T-helper 2 cell treated with Interferon-gamma antibody and Interleukin-4, amounts not matched to agents 5 μg/mL and 100 μg/mL, for 36 hours (primary cell): ENCODE measurements at regions not wholly inside any gene's neighbourhood (a gene's known extent, or its start where the extent isn't known, plus 50 kb on each side); places are given as distances from the start of the nearest gene placed in this dataset.

Experiments used
- DNase-seq: peaks from one replicate; pipeline ENCODE4 v3.0.0; 2021; ENCODE audit warnings: low spot score
- H3K27ac Mint-ChIP-seq: one replicate; pipeline ENCODE4 v1.8.0; 2021; ENCODE audit warnings: mild to moderate bottlenecking, mixed read lengths
- H3K27me3 Mint-ChIP-seq: one replicate; pipeline ENCODE4 v1.8.0; 2021; ENCODE audit warnings: low read depth, mixed read lengths
- H3K36me3 Mint-ChIP-seq: one replicate; pipeline ENCODE4 v1.8.0; 2021; ENCODE audit warnings: low read depth, mixed read lengths
- H3K4me1 Mint-ChIP-seq: one replicate; pipeline ENCODE4 v1.8.0; 2021; ENCODE audit warnings: low read depth, mixed read lengths
- H3K4me3 Mint-ChIP-seq: one replicate; pipeline ENCODE4 v1.8.0; 2022; ENCODE audit warnings: mild to moderate bottlenecking, moderate library complexity, mixed read lengths
- H3K9me3 Mint-ChIP-seq: one replicate; pipeline ENCODE4 v1.8.0; 2021; ENCODE audit warnings: mixed read lengths

DNA sequence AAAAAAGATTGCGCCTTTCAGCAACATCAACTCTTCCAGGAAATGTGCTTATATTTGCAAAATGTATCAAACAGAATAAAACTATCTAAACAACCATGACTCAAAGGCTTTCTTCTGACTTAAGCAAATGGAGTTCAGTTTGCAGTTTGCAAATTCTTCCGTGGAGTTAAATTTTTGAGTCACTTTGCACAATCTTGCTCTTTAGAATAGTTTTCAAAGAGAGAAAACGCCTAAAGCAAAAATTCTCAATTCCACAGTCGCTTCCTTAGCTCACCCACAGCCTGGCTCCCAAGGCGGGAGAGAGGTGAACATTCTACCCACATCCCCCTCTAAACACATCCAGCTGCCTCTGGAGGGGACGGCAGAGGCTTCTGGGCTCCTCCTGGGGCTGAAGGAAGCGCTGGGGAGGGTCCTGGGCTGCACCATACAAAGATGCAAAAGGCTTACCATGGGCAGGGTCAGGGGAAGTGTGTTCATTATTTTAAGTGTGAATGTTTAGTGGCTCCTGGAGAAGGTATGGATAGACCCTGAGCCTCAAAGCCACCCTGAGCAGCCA, 1487.3 kb downstream of the TBC1D22A start:
- Mint-ChIP-seq H3K27ac (no peak overlapping the region), H3K9me3 (no peaks in the 10 kb centered on the region), H3K36me3 (no peaks in the 10 kb centered on the region), H3K4me1 (peaks cover 2% of the 10 kb centered on the region), H3K4me3 (no peak overlapping the region), H3K27me3 (no peaks in the 10 kb centered on the region)
- DNase-seq = no peak

DNA sequence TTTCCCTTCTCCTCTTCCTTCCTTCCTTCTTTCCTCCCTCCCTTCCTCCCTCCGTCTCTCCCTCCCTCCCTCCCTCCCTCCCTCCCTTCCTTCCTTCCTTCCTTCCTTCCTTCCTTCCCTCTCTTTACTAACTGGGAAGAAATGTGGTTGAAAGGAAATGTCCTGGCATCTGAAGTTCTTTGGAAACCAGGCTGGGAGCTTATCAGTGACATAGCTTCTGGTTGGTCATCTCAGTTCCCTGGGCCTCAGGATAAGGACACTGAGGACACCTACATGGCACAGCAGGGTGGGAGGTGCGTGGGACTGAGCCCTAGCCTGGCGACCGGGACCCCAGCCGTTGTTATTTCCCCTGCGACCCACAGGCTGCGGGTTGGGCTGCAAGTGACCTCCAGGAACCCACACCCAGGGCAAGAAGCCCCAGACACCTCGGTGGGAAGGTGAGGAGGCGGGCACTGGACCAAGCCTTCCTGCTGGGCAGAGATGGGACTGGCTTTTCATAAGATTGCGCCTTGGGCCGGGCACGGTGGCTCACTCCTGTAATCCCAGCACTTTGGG, 1486.5 kb downstream of the TBC1D22A start:
- Mint-ChIP-seq H3K27ac (no peak overlapping the region), H3K4me1 (peaks cover 2% of the 10 kb centered on the region), H3K36me3 (no peaks in the 10 kb centered on the region), H3K4me3 (no peak overlapping the region), H3K9me3 (no peaks in the 10 kb centered on the region), H3K27me3 (no peaks in the 10 kb centered on the region)
- DNase-seq = no peak

DNA sequence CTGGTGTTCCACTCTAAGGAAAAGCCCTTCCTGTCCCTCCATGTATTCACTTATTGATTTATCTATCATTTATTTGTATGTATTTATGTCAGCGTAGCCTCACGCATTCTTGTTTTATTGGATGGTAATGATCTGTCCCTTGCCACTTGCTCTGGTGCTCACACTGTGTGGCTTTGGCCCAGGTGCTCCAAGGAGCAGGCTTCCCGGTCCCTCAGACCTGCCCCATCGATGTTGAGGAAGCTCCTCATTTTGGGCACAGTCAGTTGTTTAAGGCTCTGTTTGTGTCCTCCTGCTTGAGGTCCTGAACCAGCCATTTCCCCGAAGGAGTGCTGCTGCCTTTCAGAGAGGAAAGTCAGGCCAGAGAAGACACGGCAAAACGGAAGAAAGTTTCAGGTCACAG, 1485.4 kb downstream of the TBC1D22A start:
- DNase-seq = no peak
- no peak overlapping the region for H3K4me3 Mint-ChIP-seq
- no peaks in the 10 kb centered on the region for H3K27me3 Mint-ChIP-seq
- H3K36me3 Mint-ChIP-seq = no peaks in the 10 kb centered on the region
- no peak overlapping the region for H3K27ac Mint-ChIP-seq
- H3K9me3 Mint-ChIP-seq = no peaks in the 10 kb centered on the region
- peaks cover 2% of the 10 kb centered on the region for H3K4me1 Mint-ChIP-seq

DNA sequence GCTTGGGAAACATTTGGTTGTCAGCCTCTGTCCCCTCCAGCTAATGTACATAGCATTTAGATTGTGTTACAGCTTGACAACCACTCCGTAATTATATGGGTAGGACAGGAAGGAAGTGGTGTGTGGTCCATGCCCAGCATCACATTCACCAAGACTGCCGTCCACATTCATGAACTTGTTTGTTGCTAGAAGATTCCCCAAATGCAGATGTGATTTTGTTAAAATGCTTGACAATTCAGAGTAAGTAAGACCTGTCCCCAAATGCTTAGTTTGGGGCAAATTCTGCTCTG, 1482.7 kb downstream of the TBC1D22A start:
- Mint-ChIP-seq H3K27me3 (no peaks in the 10 kb centered on the region), H3K4me3 (no peak overlapping the region), H3K36me3 (no peaks in the 10 kb centered on the region), H3K27ac (no peak overlapping the region), H3K9me3 (no peaks in the 10 kb centered on the region), H3K4me1 (peaks cover 2% of the 10 kb centered on the region)
- DNase-seq = no peak

DNA sequence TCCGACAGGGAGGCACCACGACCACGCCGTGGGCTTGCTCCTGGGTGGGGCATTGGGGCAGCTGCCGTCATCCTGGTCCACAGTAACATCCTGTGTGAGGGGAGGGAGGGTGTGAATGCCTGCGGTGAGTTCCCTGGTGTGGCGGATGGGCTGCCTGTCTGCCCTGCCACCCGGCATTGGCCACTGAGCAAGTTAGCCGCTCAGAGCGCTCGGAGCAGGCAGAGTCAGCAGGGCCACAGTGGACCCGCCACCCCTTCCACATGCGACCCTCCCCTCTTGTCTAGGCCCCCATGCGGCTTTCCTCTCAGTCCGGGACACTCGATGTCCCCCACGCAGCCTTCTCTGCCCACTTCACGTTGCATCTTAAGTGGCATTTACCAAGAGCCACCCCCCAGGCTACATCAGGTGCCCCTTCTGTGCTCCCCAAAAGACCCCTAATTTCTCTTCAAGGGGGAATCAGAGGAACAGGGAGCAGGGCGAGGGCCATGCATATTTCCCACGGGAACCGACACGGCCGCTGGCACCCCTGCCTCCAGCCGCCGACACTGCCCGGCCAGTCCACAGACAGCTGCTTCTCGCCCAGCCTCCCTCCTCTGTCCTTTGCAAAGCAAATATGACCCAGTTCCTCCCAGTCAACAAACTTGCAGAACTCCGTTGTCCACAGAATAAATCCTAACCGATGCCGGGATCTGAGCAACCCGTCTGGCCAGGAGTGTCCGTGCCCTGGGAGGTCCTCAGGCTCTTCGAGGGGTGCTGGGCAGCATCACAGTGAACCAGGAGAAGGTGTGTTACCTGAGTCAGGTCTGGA, 1482.1 kb downstream of the TBC1D22A start:
- Mint-ChIP-seq H3K9me3 (no peaks in the 10 kb centered on the region), H3K4me3 (no peak overlapping the region), H3K36me3 (no peaks in the 10 kb centered on the region), H3K27ac (no peak overlapping the region), H3K27me3 (no peaks in the 10 kb centered on the region), H3K4me1 (peaks cover 2% of the 10 kb centered on the region)
- DNase-seq = no peak

DNA sequence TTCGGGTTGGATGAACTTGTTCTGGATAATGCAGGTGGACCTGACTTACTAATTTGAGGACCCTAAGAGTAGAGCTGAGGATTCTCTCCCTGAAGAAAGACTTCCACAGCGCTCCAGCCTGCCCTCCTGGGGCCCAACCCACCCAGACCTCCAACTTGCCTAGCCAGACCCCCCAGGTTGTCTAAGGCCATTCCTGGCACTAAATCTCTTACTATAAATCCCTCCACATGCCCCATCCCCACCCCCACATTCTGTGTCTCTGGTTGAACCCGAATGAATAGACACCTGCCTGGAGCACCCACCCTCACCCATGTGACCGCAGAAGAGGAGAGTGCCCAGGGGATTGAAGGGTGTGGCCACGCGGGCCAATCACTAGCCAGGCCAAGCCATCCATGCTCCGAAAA, 1480.0 kb downstream of the TBC1D22A start:
- DNase-seq = no peak
- Mint-ChIP-seq H3K27me3 (no peaks in the 10 kb centered on the region), H3K36me3 (no peaks in the 10 kb centered on the region), H3K27ac (no peak overlapping the region), H3K9me3 (no peaks in the 10 kb centered on the region), H3K4me3 (no peak overlapping the region), H3K4me1 (peaks cover 2% of the 10 kb centered on the region)

DNA sequence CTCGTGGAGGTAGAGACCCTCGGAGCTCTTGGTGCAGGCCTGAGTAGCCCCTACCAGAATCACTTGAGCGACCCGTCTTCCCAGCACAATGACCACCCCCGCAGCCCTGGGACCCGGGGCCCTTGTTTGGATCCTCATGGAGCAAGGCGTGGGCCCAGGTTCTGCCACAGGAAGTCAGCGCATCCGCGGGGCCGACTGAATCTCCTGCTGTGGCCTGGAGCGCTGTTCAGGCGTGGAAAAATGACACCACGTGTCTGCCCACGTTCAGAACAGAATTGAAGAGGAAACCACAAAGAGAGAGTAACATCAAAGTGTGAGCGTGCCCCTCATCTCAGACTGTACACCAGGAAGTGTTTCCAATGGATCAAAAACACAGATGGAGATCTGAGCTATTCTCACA, 1479.2 kb downstream of the TBC1D22A start:
- H3K4me1 Mint-ChIP-seq = peaks cover 2% of the 10 kb centered on the region
- no peak for DNase-seq
- no peak overlapping the region for H3K4me3 Mint-ChIP-seq
- H3K9me3 Mint-ChIP-seq = no peaks in the 10 kb centered on the region
- H3K36me3 Mint-ChIP-seq = no peaks in the 10 kb centered on the region
- H3K27me3 Mint-ChIP-seq = no peaks in the 10 kb centered on the region
- no peak overlapping the region for H3K27ac Mint-ChIP-seq

DNA sequence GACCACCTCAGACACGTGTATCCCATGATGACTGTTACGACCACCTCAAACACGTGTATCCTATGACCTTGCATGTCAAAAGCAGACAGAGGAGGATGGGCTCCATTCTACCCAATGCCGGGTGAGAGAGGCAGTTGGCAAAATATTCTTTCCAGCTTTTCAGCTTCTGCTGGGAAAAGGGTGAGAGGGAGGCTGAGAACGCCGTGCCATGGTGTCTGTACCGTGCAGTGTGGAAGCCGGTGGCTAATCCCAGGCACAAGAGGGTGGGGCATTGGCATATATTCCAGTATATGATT, 1478.4 kb downstream of the TBC1D22A start:
- Mint-ChIP-seq H3K4me1 (peaks cover 2% of the 10 kb centered on the region), H3K9me3 (no peaks in the 10 kb centered on the region), H3K27ac (no peak overlapping the region), H3K4me3 (no peak overlapping the region), H3K27me3 (no peaks in the 10 kb centered on the region), H3K36me3 (no peaks in the 10 kb centered on the region)
- DNase-seq = no peak

DNA sequence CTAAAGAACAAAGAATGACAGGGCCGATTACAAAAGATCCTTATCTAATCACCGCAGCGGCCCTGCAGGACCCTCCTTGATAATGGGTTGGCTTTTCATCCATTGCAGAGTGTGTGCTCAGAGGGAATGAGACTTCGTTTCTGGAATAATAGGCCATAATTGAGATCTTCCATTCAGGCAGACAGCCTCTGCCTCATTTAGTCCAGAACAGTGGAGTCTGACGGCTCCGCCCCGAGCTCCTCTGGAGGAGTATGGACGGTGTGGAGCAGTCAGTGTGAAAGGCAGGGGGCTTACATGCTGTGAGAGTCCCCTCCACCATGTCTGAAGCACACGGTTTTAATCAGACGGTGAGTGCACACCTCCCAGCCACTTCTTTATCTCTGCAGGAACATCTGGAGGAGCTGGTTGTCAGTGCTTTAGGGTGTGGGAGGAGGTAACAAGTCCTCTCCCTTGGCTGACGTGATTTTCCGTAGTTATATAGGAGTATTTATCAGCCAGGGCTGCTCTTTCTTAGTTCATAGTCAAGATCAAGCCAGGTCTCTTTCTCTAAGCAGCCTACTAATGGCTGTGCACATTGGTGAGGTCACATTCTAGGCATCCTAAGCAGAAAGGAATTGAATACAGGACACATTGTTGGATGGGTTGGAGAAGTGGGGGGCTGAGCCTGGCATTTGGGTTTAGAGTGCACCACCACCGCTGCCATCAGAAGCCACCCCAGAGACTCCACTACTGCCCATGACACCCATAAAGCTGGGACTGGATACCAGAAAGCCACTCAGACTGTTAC, 1477.9 kb downstream of the TBC1D22A start:
- Mint-ChIP-seq H3K27me3 (no peaks in the 10 kb centered on the region), H3K4me3 (no peak overlapping the region)

DNA sequence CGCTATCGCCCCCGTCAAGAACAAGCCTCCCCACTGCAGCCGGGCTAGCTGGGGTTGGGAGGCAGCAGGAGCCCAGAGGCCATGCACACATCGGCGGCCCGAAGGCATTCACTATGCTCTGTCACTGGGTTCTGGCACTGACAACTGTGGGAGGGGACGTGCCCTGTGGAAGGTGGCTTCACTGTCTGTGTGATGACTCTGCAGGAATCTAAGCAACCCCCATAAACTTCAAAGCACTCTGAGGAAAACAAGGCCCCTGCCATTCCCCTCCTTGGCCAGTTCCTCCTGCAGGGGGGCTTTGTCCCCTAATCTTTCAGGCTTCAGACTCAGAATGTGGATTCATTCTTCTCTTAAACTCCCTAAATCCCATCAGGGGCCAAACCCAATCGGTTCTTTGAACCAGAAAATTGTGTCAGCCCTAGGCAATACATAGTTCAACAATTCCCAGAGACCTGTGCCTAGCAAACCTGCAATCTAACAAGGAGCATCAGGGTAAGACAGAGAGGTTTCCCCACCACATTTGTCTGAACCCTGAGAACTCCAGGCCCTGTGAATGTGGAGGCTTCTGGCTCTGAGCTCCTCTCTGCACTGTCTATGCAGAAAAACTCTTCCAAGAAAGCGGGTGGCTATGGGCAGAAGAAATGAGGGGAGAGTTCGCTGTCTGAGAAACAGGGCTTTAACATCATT, 1477.2 kb downstream of the TBC1D22A start:
- Mint-ChIP-seq H3K4me3 (no peak overlapping the region), H3K36me3 (no peaks in the 10 kb centered on the region), H3K27ac (no peak overlapping the region), H3K9me3 (peaks cover 5% of the 10 kb centered on the region), H3K27me3 (no peaks in the 10 kb centered on the region), H3K4me1 (no peaks in the 10 kb centered on the region)
- DNase-seq = no peak

More for the DNA sequence above, 1477.9 kb downstream of the TBC1D22A start:
- no peak overlapping the region for H3K27ac Mint-ChIP-seq
- DNase-seq = no peak
- H3K4me1 Mint-ChIP-seq = peaks cover 2% of the 10 kb centered on the region
- H3K9me3 Mint-ChIP-seq = no peaks in the 10 kb centered on the region
- H3K36me3 Mint-ChIP-seq = no peaks in the 10 kb centered on the region

DNA sequence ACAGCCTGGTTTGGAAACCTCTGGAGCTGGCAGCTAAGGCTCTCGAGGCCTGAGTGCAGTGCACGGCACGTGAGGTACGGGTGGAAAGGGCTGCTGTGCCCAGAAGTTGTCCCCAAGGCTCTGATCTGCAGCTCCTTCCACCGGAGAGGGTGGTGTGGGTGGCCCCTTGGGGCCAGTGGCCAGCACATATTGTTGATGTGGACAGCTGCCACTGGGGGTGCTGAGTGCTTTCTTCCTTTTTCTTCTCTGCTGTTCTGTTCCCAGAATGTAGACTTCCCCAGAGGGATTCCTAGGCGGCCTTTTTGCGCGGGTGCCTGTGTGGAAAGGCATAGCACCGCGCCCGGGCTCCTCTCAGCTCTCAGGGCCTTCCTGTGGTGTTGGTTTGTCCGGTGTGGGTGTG, 1476.5 kb downstream of the TBC1D22A start:
- Mint-ChIP-seq H3K4me1 (no peaks in the 10 kb centered on the region), H3K9me3 (peaks cover 7% of the 10 kb centered on the region), H3K27ac (no peak overlapping the region), H3K4me3 (no peak overlapping the region), H3K27me3 (no peaks in the 10 kb centered on the region), H3K36me3 (no peaks in the 10 kb centered on the region)
- DNase-seq = no peak

DNA sequence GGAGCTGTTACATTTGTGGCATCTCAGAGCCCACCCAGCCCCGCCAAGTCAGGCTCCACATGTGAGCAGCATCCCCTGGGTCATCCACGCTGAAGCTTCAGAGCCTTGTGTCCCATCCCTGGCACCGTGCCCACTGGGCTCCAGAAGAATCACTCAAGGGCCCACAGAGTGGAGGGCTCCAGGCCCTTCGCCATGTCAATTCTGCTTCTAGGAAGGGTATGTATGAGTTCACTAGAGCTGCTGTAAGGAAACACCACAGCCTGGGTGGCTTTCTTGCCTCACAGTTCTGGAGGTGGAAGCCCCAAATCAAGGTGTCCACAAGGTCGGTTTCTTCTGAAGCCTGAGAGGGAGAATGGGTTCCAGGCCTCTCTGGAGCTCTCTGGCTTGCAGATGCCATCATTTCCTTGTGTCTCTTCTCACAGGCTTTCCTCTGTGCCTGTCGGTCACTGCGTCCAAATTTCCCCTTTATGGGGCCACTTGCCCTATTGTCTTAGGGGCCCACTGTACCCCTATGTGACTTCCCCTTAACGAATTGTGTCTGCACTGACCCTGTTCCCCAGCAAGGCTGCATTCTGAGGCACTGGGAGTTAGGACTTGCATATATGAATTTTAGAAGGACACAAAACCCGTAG, 1476.0 kb downstream of the TBC1D22A start:
- Mint-ChIP-seq H3K27ac (no peak overlapping the region), H3K27me3 (no peaks in the 10 kb centered on the region), H3K4me3 (no peak overlapping the region), H3K4me1 (no peaks in the 10 kb centered on the region), H3K36me3 (no peaks in the 10 kb centered on the region), H3K9me3 (peaks cover 12% of the 10 kb centered on the region)
- DNase-seq = no peak

DNA sequence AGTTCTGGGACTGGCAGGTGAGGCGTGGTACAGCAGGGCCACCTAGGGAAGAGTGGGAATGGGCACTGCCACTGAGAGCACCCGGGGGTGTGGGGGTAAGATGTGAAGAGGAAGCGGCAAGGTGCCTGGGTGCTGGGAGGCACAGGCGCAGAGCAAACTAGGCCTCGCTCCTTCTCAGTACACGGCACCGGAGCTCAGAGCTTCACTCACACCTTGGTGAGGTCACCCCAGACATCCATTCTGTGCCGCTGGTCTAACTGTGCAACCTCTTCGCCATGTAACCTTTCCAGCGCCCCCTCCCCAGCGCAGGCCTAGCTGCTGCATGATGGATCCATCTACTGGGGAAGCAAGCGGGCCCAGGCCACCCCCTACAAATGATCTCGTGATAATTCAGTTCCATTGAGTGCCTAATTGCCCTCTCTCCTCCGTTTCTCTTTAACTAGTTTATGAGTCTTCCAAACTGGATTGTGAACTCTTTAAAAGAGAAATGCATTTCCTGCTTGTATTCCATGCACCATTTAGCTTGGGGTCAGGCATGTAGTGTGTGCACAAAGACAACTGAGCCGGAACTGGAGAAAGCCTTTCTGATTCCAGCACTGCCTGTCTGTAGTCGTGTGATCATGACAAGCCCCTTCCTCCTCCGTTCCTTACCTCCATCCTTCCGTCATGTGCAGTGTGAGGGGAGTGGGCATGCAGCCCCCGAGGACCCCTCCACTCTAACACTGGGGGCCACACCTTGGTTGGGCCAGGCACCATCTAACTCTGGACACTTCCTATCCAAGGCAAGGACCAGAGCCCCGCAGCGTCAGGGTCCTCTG, 1475.2 kb downstream of the TBC1D22A start:
- Mint-ChIP-seq H3K27me3 (no peaks in the 10 kb centered on the region), H3K27ac (no peak overlapping the region), H3K4me3 (no peak overlapping the region), H3K9me3 (peaks cover 15% of the 10 kb centered on the region), H3K4me1 (no peaks in the 10 kb centered on the region), H3K36me3 (no peaks in the 10 kb centered on the region)
- no peak for DNase-seq
